ENCODE measurements at regions not wholly inside any gene's neighbourhood (a gene's known extent, or its start where the extent isn't known, plus 50 kb on each side); places are given as distances from the start of the nearest gene placed in this dataset.

- no peak overlapping the region for H3K27ac ChIP-seq
- TF ChIP-seq CTCF (IDR thresholded peaks at IDR 0.05) (no peak), ZFX (IDR thresholded peaks at IDR 0.05; ENCODE audit: borderline replicate concordance) (no peak)
Observed at GRCh38 chr15:81774309-81774708, 271.5 kb downstream of the MEX3B start.

GRCh38 chr15:81768773-81769172, 277.0 kb downstream of the MEX3B start:
- TF ChIP-seq ZFX (IDR thresholded peaks at IDR 0.05; ENCODE audit: borderline replicate concordance) = no peak
- no peak for TF ChIP-seq CTCF (IDR thresholded peaks at IDR 0.05)
- no peak overlapping the region for H3K27ac ChIP-seq

- H3K27ac ChIP-seq = no peak overlapping the region
- TF ChIP-seq CTCF (IDR thresholded peaks at IDR 0.05) = no peak
Observed at GRCh38 chr15:81766829-81767475, 278.9 kb downstream of the MEX3B start.

- TF ChIP-seq ZFX (IDR thresholded peaks at IDR 0.05; ENCODE audit: borderline replicate concordance) = no peak
- no peak overlapping the region for H3K27ac ChIP-seq
Observed at GRCh38 chr15:81765816-81766215, 280.0 kb downstream of the MEX3B start.

GRCh38 chr15:81763304-81763703, 282.5 kb downstream of the MEX3B start:
- no peak overlapping the region for H3K27ac ChIP-seq
- TF ChIP-seq ZFX (IDR thresholded peaks at IDR 0.05; ENCODE audit: borderline replicate concordance) = no peak
- TF ChIP-seq CTCF (IDR thresholded peaks at IDR 0.05) = no peak

GRCh38 chr15:81760686-81761085, 285.1 kb downstream of the MEX3B start:
- TF ChIP-seq CTCF (IDR thresholded peaks at IDR 0.05) (no peak), ZFX (IDR thresholded peaks at IDR 0.05; ENCODE audit: borderline replicate concordance) (no peak)
- H3K27ac ChIP-seq = no peak overlapping the region

GRCh38 chr15:81758818-81759284, 287.0 kb downstream of the MEX3B start:
- no peak for TF ChIP-seq CTCF (IDR thresholded peaks at IDR 0.05)
- no peak for TF ChIP-seq ZFX (IDR thresholded peaks at IDR 0.05; ENCODE audit: borderline replicate concordance)
- H3K27ac ChIP-seq = no peak overlapping the region

GRCh38 chr15:81755626-81756025, 290.2 kb downstream of the MEX3B start:
- no peak overlapping the region for H3K27ac ChIP-seq
- TF ChIP-seq ZFX (IDR thresholded peaks at IDR 0.05; ENCODE audit: borderline replicate concordance) (no peak), CTCF (IDR thresholded peaks at IDR 0.05) (no peak)
